Stomach (tissue), 8 donors: ENCODE measurements at regions not wholly inside any gene's neighbourhood (a gene's known extent, or its start where the extent isn't known, plus 50 kb on each side); places are given as distances from the start of the nearest gene placed in this dataset.

Experiments used
- DNase-seq, 2 donors: peaks; one replicate each; pipeline versions ENCODE4 v3.0.0 to v3.0.0-alpha.2; 2013 to 2019
- H3K27ac ChIP-seq, 5 donors: fragments of 200-600 bp in 4 of 5; sonication (generic) in 4 of 5; one replicate each; pipeline ENCODE4 v1.5.1; 2013 to 2019; ENCODE audit warnings: mild to moderate bottlenecking in 1 of 5, moderate library complexity in 1 of 5
- H3K27me3 ChIP-seq, 3 donors: fragments of 200-600 bp; sonication (generic); one replicate each; pipeline ENCODE4 v1.5.1; 2017 to 2019; ENCODE audit warnings: mixed run types in 1 of 3
- H3K36me3 ChIP-seq, 4 donors: fragments of 200-600 bp; sonication (generic); 1 replicate in 3 of 4; 2 replicates in 1 of 4; pipeline ENCODE4 v1.5.1; 2016 to 2019
- H3K4me1 ChIP-seq, 4 donors: fragments of 200-600 bp; sonication (generic); one replicate each; pipeline ENCODE4 v1.5.1; 2016 to 2019
- H3K4me3 ChIP-seq, 4 donors: fragments of 200-600 bp; sonication (generic) in 3 of 4; one replicate each; pipeline ENCODE4 v1.5.1; 2016 to 2019; ENCODE audit warnings: mild to moderate bottlenecking in 1 of 4
- H3K9me3 ChIP-seq, 4 donors: fragments of 200-600 bp; sonication (generic); one replicate each; pipeline ENCODE4 v1.5.1; 2016 to 2019
- EP300 ChIP-seq: sonication (generic); formaldehyde crosslinking; IDR thresholded peaks from one replicate; pipeline ENCODE4 v1.6.1; 2017; ENCODE audit warnings: antibody characterized with exemption
- POLR2A ChIP-seq, 4 donors: fragments of 450-650 bp; IDR thresholded peaks; one replicate each; pipeline ENCODE4 v1.6.1; 2016; ENCODE audit warnings: antibody characterized with exemption in 4 of 4, control low read depth in 2 of 4, mild to moderate bottlenecking in 1 of 4, moderate library complexity in 1 of 4
- POLR2AphosphoS5 ChIP-seq, 3 donors: sonication (generic); formaldehyde crosslinking; IDR thresholded peaks; one replicate each; pipeline ENCODE4 v1.6.1; 2016; ENCODE audit warnings: antibody characterized with exemption in 3 of 3
- WGBS, 5 donors: extraction: QIAGEN DNeasy Blood & Tissue Kit in 3 of 5; methylation state at CpG; one replicate each; pipeline versions ENCODE4 v1.1.5 to v1.1.7; 2013 to 2018; 5-methylcytosine and 5-hydroxymethylcytosine counted together
- intact Hi-C: fragments of 100-400 bp; cut with DNase I; formaldehyde crosslinking; loops from one replicate; pipeline ENCODE4 v1.15.1; 2023; ENCODE audit warnings: low total_unique reads
- TF ChIP-seq, protein P1 (sequence below), 7 experiments: fragments of 450-650 bp in 4 of 7; fragments of 200-600 bp in 3 of 7; sonication (generic) in 3 of 7; IDR thresholded peaks; one replicate each; pipeline ENCODE4 v1.5.1; 2016 to 2019; ENCODE audit warnings: antibody characterized with exemption in 7 of 7, control low read depth in 2 of 7, mild to moderate bottlenecking in 1 of 7
- donor health status: healthy with polysubstance abuse.
- donor health status: Bipolar disorder and iron deficiency.
- donor health status: healthy.

DNA sequence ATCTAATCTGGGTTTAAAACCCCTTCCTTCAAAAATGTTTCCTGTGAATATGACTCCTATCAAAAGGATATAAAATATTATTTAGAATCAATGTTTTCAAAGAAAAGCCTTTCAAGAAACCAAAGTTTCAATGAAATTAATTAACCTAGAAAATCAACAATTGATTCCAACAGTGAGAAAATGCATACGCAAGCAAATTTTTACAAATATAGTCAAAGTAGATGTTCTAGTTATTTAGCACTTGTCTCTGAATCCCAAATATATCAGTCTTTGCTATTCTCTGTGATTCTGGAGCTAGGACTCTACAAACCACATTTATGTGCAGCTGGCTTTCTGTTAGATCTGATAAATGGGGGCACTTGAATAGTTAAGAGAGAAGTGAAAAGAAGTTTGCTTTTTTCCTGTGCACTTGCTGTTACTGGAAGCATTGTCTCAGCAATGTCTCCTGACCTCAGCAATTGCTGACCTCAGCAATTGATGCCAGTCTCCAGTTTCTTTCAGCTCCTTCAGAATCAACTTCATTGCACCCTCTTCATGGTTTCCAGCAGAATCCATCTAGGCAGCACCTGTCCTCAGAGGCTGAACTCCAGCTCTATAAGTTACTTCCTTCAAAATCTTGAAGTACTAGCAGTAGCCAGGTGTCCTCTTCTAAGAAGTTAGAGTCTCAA lies 879.9 kb upstream of the LRRN3 start:
- intact Hi-C loops = no loop called here
- Histone ChIP-seq H3K27ac (no peak overlapping the region), H3K4me1 (no peaks in the 10 kb centered on the region), H3K36me3 (no peaks in the 10 kb centered on the region), H3K9me3 (peaks cover 0 to 5% (median 2%) of the 10 kb centered on the region in 4 donors), H3K27me3 (no peaks in the 10 kb centered on the region), H3K4me3 (no peak overlapping the region)
- DNase-seq = no peak
- 90 to 100% (median 98%) methylated on average over 1 of the region's 1 CpG for WGBS, 5 donors
- no peak for TF ChIP-seq POLR2AphosphoS5 (IDR thresholded peaks at IDR 0.05)

DNA sequence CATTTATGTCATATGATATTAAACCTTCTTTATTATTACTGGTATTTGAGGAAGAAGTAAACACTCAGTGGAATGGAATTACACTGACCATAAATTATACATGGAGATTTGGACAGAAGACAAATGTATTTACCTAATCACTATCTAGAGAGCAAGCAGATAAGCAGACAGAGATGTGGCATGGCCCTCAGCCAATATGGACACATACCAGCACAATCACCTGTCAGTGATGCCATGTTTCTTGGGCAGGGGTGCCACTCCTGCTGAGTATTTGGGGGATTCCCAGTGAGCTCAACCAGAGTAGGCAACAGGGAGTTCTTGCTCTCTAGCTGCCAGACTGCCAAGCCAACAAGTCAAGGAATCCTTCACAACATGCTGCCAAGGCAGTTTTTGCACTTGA lies 866.3 kb upstream of the LRRN3 start:
- no peaks in the 10 kb centered on the region for H3K9me3 ChIP-seq
- no peak overlapping the region for H3K27ac ChIP-seq
- H3K4me3 ChIP-seq = no peak overlapping the region
- H3K27me3 ChIP-seq = no peaks in the 10 kb centered on the region
- no peaks in the 10 kb centered on the region for H3K4me1 ChIP-seq
- no peaks in the 10 kb centered on the region for H3K36me3 ChIP-seq
- TF ChIP-seq, protein P1, sequence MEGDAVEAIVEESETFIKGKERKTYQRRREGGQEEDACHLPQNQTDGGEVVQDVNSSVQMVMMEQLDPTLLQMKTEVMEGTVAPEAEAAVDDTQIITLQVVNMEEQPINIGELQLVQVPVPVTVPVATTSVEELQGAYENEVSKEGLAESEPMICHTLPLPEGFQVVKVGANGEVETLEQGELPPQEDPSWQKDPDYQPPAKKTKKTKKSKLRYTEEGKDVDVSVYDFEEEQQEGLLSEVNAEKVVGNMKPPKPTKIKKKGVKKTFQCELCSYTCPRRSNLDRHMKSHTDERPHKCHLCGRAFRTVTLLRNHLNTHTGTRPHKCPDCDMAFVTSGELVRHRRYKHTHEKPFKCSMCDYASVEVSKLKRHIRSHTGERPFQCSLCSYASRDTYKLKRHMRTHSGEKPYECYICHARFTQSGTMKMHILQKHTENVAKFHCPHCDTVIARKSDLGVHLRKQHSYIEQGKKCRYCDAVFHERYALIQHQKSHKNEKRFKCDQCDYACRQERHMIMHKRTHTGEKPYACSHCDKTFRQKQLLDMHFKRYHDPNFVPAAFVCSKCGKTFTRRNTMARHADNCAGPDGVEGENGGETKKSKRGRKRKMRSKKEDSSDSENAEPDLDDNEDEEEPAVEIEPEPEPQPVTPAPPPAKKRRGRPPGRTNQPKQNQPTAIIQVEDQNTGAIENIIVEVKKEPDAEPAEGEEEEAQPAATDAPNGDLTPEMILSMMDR (IDR thresholded peaks at IDR 0.05) = no peak
- TF ChIP-seq POLR2A (IDR thresholded peaks at IDR 0.05) = no peak
- no peak for TF ChIP-seq EP300
- no peak for TF ChIP-seq POLR2AphosphoS5 (IDR thresholded peaks at IDR 0.05)
- intact Hi-C loops = no loop called here
- DNase-seq = peak in 1 of 2 donors; percentile 12

DNA sequence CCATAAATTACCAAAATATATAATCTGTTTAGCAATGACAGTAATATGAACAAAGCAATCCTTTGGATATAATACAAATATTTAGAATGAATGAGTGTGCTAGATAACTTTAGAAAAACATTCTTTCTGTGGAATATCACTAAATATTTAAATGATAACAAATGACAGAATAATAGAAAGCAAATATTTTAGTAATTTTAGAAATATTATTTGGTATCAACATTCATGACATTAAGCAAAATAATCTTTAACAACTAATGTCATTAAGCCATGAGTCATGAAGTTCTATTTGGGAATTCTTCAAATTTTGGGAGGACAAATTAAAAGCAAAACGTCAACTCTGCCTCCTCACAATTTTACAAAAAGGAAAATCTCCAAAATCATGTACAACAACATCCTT lies 844.8 kb upstream of the LRRN3 start:
- TF ChIP-seq POLR2A (IDR thresholded peaks at IDR 0.05) (no peak), EP300 (no peak), POLR2AphosphoS5 (IDR thresholded peaks at IDR 0.05) (no peak)
- TF ChIP-seq, protein P1 (IDR thresholded peaks at IDR 0.05) = no peak
- H3K9me3 ChIP-seq = no peaks in the 10 kb centered on the region
- intact Hi-C loops = no loop called here
- no peaks in the 10 kb centered on the region for H3K27me3 ChIP-seq
- no peak overlapping the region for H3K4me3 ChIP-seq
- H3K4me1 ChIP-seq = no peaks in the 10 kb centered on the region
- no peak for DNase-seq
- WGBS, 5 donors = 60 to 73% (median 63%) methylated on average over 1 of the region's 1 CpG
- H3K27ac ChIP-seq = no peak overlapping the region
- no peaks in the 10 kb centered on the region for H3K36me3 ChIP-seq

DNA sequence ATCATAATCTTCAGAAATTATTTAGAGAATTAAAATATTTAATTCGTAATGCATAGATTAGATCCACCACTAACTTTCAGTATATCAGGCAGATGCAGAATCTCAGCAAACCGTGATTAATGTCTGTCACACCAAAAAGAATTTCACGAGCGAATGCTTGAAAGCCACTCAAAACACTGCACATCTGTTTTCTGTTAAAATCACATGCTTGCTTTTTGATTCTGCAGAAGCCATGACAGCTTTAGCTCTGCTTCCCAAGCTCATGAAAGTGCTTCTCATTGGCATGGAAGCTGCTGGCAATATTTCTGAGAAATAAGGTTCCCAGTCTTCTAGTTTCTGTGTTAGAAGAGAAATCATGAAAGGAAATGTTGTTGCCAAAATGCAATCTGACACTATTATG lies 837.8 kb upstream of the LRRN3 start:
- intact Hi-C loops = no loop called here
- 51 to 81% (median 68%) methylated on average over 4 of the region's 4 CpGs for WGBS, 5 donors
- TF ChIP-seq, protein P1 (IDR thresholded peaks at IDR 0.05) = no peak
- no peak for TF ChIP-seq POLR2A (IDR thresholded peaks at IDR 0.05)
- no peak for TF ChIP-seq EP300

DNA sequence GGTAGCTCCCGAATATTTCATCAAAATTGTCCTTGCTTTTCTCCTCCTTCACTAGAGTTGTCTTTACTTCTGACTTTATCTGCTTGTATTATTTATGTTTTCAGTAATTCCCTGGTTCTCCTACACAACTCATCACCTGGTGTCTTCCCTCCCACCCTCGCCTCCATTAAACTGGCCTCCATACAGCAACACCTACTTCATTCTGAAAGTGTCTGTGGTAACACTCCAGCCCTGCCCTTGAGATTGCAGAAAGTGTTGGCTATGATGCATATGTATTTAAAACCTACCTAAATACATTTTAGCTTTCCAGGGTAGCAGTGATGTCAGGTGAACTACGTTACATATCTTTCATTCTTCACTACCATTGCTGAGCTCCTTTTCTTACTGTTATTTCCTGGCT lies 833.3 kb upstream of the LRRN3 start:
- 88 to 93% (median 89%) methylated on average over 3 of the region's 3 CpGs for WGBS, 5 donors
- no peaks in the 10 kb centered on the region for H3K36me3 ChIP-seq
- intact Hi-C loops = no loop called here
- TF ChIP-seq, protein P1 (IDR thresholded peaks at IDR 0.05) = no peak
- TF ChIP-seq EP300 (no peak), POLR2AphosphoS5 (IDR thresholded peaks at IDR 0.05) (no peak), POLR2A (IDR thresholded peaks at IDR 0.05) (no peak)
- H3K27me3 ChIP-seq = no peaks in the 10 kb centered on the region
- DNase-seq = no peak
- no peak overlapping the region for H3K4me3 ChIP-seq
- H3K27ac ChIP-seq = no peak overlapping the region
- H3K9me3 ChIP-seq = no peaks in the 10 kb centered on the region
- H3K4me1 ChIP-seq = no peaks in the 10 kb centered on the region

More for the DNA sequence above, 837.8 kb upstream of the LRRN3 start:
- H3K4me1 ChIP-seq = no peaks in the 10 kb centered on the region
- H3K36me3 ChIP-seq = no peaks in the 10 kb centered on the region
- no peaks in the 10 kb centered on the region for H3K27me3 ChIP-seq
- no peak overlapping the region for H3K27ac ChIP-seq
- no peak overlapping the region for H3K4me3 ChIP-seq
- peak in 1 of 2 donors; percentile 43 for DNase-seq
- H3K9me3 ChIP-seq = no peaks in the 10 kb centered on the region
